ENCODE measurements at regions not wholly inside any gene's neighbourhood (a gene's known extent, or its start where the extent isn't known, plus 50 kb on each side); places are given as distances from the start of the nearest gene placed in this dataset.

GRCh38 chrX:113833096-113834055 lies 750.5 kb upstream of the HTR2C start:
- H3K4me3 ChIP-seq: no peak overlapping the region
- H3K4me2 ChIP-seq: no peak overlapping the region
- no peaks in the 10 kb centered on the region for H3F3A ChIP-seq (replicated peaks; ENCODE audit: low read depth)
- no peak overlapping the region for H3K27ac ChIP-seq (ENCODE audit: low read depth)
- H3K36me3 ChIP-seq (ENCODE audit: insufficient read depth): no peaks in the 10 kb centered on the region
- TF ChIP-seq ZNF331 (CRISPR knock-in tag; IDR thresholded peaks at IDR 0.05; ENCODE audit: low read depth) (no peak), STAT1 (IDR thresholded peaks at IDR 0.05; ENCODE audit: unreplicated experiment) (no peak), POLR2AphosphoS5 (IDR thresholded peaks at IDR 0.05; ENCODE audit: low read depth) (no peak), ETS1 (IDR thresholded peaks at IDR 0.05) (no peak), CREB1 (CRISPR knock-in tag; IDR thresholded peaks at IDR 0.05; ENCODE audit: low read depth) (no peak)
- TF ChIP-seq, protein P1, sequence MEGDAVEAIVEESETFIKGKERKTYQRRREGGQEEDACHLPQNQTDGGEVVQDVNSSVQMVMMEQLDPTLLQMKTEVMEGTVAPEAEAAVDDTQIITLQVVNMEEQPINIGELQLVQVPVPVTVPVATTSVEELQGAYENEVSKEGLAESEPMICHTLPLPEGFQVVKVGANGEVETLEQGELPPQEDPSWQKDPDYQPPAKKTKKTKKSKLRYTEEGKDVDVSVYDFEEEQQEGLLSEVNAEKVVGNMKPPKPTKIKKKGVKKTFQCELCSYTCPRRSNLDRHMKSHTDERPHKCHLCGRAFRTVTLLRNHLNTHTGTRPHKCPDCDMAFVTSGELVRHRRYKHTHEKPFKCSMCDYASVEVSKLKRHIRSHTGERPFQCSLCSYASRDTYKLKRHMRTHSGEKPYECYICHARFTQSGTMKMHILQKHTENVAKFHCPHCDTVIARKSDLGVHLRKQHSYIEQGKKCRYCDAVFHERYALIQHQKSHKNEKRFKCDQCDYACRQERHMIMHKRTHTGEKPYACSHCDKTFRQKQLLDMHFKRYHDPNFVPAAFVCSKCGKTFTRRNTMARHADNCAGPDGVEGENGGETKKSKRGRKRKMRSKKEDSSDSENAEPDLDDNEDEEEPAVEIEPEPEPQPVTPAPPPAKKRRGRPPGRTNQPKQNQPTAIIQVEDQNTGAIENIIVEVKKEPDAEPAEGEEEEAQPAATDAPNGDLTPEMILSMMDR (conservative IDR thresholded peaks at IDR 0.05; ENCODE audit: low read depth in 2 of 2): no peak
- TF ChIP-seq, protein P2, sequence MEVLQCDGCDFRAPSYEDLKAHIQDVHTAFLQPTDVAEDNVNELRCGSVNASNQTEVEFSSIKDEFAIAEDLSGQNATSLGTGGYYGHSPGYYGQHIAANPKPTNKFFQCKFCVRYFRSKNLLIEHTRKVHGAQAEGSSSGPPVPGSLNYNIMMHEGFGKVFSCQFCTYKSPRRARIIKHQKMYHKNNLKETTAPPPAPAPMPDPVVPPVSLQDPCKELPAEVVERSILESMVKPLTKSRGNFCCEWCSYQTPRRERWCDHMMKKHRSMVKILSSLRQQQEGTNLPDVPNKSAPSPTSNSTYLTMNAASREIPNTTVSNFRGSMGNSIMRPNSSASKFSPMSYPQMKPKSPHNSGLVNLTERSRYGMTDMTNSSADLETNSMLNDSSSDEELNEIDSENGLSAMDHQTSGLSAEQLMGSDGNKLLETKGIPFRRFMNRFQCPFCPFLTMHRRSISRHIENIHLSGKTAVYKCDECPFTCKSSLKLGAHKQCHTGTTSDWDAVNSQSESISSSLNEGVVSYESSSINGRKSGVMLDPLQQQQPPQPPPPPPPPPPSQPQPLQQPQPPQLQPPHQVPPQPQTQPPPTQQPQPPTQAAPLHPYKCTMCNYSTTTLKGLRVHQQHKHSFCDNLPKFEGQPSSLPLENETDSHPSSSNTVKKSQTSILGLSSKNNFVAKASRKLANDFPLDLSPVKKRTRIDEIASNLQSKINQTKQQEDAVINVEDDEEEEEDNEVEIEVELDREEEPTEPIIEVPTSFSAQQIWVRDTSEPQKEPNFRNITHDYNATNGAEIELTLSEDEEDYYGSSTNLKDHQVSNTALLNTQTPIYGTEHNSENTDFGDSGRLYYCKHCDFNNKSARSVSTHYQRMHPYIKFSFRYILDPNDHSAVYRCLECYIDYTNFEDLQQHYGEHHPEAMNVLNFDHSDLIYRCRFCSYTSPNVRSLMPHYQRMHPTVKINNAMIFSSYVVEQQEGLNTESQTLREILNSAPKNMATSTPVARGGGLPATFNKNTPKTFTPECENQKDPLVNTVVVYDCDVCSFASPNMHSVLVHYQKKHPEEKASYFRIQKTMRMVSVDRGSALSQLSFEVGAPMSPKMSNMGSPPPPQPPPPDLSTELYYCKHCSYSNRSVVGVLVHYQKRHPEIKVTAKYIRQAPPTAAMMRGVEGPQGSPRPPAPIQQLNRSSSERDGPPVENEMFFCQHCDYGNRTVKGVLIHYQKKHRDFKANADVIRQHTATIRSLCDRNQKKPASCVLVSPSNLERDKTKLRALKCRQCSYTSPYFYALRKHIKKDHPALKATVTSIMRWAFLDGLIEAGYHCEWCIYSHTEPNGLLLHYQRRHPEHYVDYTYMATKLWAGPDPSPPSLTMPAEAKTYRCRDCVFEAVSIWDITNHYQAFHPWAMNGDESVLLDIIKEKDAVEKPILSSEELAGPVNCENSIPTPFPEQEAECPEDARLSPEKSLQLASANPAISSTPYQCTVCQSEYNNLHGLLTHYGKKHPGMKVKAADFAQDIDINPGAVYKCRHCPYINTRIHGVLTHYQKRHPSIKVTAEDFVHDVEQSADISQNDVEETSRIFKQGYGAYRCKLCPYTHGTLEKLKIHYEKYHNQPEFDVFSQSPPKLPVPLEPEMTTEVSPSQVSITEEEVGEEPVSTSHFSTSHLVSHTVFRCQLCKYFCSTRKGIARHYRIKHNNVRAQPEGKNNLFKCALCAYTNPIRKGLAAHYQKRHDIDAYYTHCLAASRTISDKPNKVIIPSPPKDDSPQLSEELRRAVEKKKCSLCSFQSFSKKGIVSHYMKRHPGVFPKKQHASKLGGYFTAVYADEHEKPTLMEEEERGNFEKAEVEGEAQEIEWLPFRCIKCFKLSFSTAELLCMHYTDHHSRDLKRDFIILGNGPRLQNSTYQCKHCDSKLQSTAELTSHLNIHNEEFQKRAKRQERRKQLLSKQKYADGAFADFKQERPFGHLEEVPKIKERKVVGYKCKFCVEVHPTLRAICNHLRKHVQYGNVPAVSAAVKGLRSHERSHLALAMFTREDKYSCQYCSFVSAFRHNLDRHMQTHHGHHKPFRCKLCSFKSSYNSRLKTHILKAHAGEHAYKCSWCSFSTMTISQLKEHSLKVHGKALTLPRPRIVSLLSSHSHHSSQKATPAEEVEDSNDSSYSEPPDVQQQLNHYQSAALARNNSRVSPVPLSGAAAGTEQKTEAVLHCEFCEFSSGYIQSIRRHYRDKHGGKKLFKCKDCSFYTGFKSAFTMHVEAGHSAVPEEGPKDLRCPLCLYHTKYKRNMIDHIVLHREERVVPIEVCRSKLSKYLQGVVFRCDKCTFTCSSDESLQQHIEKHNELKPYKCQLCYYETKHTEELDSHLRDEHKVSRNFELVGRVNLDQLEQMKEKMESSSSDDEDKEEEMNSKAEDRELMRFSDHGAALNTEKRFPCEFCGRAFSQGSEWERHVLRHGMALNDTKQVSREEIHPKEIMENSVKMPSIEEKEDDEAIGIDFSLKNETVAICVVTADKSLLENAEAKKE (CRISPR knock-in tag; IDR thresholded peaks at IDR 0.05): no peak
- H3K4me1 ChIP-seq (ENCODE audit: insufficient read depth): no peaks in the 10 kb centered on the region; the same call in 1 of the 2 replicates
- Mint-ChIP-seq H3K36me3 (ENCODE audit: low read depth) (no peaks in the 10 kb centered on the region), H3K9me3 (no peaks in the 10 kb centered on the region), H3K4me3 (no peak overlapping the region), H3K27me3 (ENCODE audit: insufficient read depth, low read depth, poor library complexity) (no peaks in the 10 kb centered on the region), H3K27ac (no peak overlapping the region), H3K4me1 (peaks cover 2% of the 10 kb centered on the region)
- ATAC-seq: no peak
- H2AFZ ChIP-seq: no peak overlapping the region
- no peaks in the 10 kb centered on the region for H3K79me2 ChIP-seq (replicated peaks; ENCODE audit: insufficient read depth)
- DNase-seq (ENCODE audit: low spot score): no peak
- no peaks in the 10 kb centered on the region for H3K27me3 ChIP-seq (ENCODE audit: insufficient read depth)
- no peaks in the 10 kb centered on the region for H3K9me2 ChIP-seq (ENCODE audit: insufficient read depth)
- no peaks in the 10 kb centered on the region for H4K20me1 ChIP-seq (replicated peaks; ENCODE audit: insufficient read depth)

Measured in GM23338 (cell line).